Hematopoietic multipotent progenitor cell treated with erythropoietin and hydrocortisone succinate and interleukin-3 and kit ligand, for 6 days (in vitro differentiated cells): ENCODE measurements at regions not wholly inside any gene's neighbourhood (a gene's known extent, or its start where the extent isn't known, plus 50 kb on each side); places are given as distances from the start of the nearest gene placed in this dataset.
"Not testable (repeated sequence)": the region's sequence is repeated elsewhere in the genome, so short reads cannot be mapped to it uniquely, and the experiment has no call there.

ENCODE experiments used
- DNase-seq: peaks from one replicate; pipeline ENCODE4 v3.0.0-alpha.2; 2015

- DNase-seq, result no peak
Observed at GRCh38 chr13:50464349-50465251, 378.9 kb downstream of the DLEU7 start.

GRCh38 chr13:50466456-50466855, 377.0 kb downstream of the DLEU7 start:
- DNase-seq, result no peak

- no peak for DNase-seq
Observed at GRCh38 chr13:50467156-50468110, 376.1 kb downstream of the DLEU7 start.

GRCh38 chr13:50468849-50469669, 374.4 kb downstream of the DLEU7 start:
- no peak for DNase-seq

- not testable (repeated sequence) for DNase-seq
Observed at GRCh38 chr13:50473050-50473449, 370.4 kb downstream of the DLEU7 start.

- DNase-seq, result no peak
Observed at GRCh38 chr13:50474088-50474662, 369.3 kb downstream of the DLEU7 start.

GRCh38 chr13:50476577-50477285, 366.8 kb downstream of the DLEU7 start:
- DNase-seq, result no peak

GRCh38 chr13:50481936-50482335, 361.6 kb downstream of the DLEU7 start:
- no peak for DNase-seq

- DNase-seq, result no peak
Observed at GRCh38 chr13:50483416-50483815, 360.1 kb downstream of the DLEU7 start.

- DNase-seq, result no peak
Observed at GRCh38 chr13:50484472-50485113, 358.9 kb downstream of the DLEU7 start.

GRCh38 chr13:50485979-50486935, 357.2 kb downstream of the DLEU7 start:
- no peak for DNase-seq

GRCh38 chr13:50493683-50494082, 349.8 kb downstream of the DLEU7 start:
- no peak for DNase-seq

GRCh38 chr13:50494138-50494537, 349.4 kb downstream of the DLEU7 start:
- DNase-seq, result no peak

GRCh38 chr13:50503212-50503611, 340.3 kb downstream of the DLEU7 start:
- DNase-seq, result not testable (repeated sequence)

GRCh38 chr13:50509167-50509566, 334.3 kb downstream of the DLEU7 start:
- DNase-seq, result no peak

- DNase-seq, result no peak
Observed at GRCh38 chr13:50509771-50510441, 333.6 kb downstream of the DLEU7 start.

- not testable (repeated sequence) for DNase-seq
Observed at GRCh38 chr13:50510885-50511545, 332.5 kb downstream of the DLEU7 start.

GRCh38 chr13:50511877-50512341, 331.6 kb downstream of the DLEU7 start:
- DNase-seq, result peak; percentile 58
